NCI-H2196 (cell line): ENCODE measurements at regions not wholly inside any gene's neighbourhood (a gene's known extent, or its start where the extent isn't known, plus 50 kb on each side); places are given as distances from the start of the nearest gene placed in this dataset.
"Not testable (repeated sequence)": the region's sequence is repeated elsewhere in the genome, so short reads cannot be mapped to it uniquely, and the experiment has no call there.

ENCODE experiments used
- DNase-seq: peaks from one replicate; lab custom pipeline; 2025; ENCODE audit not compliant: unreplicated experiment; lab: John Stamatoyannopoulos, UW

DNA sequence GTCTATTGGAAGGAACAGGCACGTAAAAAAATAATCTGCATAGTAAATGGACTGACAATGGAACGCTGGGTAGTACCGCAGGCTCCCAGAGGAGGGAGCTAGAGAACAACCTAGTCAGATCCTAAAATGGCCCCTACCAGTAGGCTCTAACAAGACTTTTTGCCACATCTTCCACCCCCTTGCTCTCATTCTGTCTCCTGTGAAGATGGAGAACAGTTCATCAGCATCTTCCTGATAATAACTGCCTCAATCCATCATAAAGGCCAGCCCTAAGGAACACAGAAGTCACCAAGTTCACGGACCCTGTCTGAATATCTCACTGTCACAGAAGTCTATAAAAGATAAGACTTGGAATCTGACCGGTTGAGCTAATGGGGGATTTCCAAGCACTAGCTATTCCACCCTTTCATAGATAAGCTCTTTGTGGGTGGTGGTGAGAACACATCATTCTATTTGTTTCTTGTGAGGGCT lies 133.4 kb downstream of the SLC1A3 start:
- DNase-seq, result peak; percentile 75

DNA sequence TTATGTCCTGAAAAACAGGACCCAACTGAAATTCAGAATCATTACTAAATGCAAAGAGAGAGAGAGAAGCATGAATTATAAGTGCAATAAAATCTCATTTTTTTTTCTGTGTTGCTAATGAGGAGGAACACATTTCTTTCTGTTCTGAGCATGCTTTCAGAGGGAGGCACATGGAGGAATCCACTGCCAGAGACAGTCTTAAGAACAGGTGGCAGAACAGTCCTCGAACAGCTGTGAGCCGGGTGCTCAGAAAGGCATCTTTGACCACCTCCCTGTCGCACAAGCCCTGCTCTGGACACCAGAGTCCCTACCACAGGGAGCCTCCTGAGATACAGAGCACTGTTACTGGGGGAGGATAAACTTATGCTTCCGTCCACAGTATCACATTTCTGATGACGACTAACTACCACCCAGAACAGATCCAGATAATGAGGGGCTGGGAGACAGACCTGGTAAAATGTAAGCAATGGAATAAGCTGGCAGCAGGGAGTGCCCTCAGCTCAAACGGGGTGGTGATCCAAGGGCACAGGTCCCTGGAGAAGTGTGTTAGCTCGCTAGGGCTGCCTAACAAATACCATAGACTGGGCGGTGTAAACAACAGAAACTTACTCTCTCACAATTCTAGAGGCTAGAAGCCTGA lies 134.0 kb downstream of the SLC1A3 start:
- DNase-seq, result no peak

DNA sequence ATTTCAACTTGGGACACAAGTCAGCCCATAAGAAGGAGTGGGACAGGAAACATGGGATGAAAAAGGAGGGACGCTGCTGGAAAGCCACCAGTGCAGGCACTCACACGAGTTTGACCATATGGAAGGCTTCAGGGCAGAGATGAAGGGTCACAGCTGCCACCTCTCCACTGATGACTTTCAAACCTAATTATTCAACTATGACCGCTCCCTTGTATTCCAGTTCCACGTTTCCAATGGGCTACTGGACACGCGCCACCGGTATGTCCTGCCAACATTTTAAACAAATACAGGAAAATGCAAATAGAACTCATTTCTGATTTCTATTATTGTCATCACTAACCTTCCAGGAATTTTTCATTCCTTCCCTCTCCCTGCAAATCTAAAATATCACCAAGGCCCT lies 134.7 kb downstream of the SLC1A3 start:
- DNase-seq, result no peak

DNA sequence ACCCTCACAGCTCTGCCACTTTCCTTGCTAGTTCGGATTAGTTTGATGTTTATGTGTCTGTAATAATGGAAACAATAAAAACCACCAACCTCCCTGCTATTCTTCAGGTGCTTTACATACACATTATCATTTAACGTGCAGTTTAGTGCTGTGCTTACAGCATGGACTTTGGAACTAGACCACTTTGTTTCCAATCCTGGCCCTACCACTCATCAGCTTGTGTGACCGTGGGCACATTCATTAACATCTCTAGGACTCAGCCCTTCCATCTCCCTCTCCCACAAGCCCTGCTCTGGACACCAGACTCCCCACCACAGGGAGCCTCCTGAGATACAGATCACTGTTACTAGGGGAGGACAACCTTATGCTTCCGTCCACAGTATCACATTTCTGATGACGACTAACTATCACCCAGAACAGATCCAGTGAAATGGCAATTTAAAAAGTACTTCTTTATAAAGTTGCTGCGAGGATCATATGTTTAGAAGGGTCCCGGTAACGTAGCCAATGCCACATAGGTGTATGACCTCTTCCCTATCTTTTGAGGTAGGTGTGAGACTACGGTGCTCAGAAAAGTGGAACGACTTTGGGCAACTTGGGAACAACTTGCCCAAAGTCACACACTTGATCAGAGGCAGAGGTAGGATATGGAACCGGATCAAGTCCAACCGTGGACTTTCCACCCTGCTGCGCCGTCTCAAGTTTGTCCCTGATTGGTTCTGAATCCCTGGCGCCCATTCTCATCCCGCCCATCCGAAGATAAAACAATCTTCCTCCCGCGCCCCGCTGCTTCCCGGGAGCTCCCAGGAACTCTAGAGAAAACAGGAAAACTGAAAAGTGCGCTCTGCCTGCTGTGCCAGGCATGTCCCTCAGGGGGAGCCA lies 132.4 kb upstream of the NIPBL start:
- DNase-seq, result no peak

DNA sequence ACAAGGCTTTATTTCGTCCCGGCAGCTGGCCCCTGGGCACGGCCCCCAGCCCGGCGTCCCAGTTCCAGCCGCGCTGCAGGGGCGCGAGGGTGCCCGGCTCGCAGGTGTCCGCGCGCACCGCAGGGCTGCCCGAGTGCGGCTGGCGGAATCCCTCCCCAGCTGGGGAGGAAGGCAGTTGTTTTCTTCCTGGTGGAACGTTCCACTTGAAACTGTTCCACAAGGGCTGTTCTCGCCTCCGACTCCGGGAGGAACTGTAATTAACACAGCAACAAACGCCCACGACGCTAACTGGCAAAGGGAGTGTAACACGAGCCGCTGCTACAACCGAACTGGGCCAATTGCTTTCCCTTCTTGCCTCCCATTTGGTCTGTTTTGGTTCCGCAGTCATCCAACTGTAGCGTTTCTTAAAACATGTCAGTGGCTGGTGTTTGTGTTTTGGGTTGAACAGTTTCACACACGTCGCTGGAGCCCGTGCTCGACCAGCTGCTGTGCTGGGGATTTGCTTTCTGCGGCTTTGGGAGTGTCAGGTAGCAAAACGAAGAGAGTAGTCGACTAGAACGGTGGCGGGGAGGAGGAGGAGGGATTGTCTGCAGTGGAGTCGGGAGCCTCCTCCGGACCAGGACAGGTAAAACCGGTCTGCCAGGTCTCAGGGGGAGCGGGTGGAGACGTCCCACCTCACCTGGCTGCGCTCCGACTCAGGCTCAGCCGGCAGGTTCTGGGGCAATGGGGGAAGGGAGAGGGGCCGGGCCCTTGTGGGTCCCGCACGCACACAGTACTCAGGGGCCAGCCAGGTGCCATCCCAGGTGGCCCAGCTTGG lies 131.6 kb upstream of the NIPBL start:
- peak; percentile 85 for DNase-seq

DNA sequence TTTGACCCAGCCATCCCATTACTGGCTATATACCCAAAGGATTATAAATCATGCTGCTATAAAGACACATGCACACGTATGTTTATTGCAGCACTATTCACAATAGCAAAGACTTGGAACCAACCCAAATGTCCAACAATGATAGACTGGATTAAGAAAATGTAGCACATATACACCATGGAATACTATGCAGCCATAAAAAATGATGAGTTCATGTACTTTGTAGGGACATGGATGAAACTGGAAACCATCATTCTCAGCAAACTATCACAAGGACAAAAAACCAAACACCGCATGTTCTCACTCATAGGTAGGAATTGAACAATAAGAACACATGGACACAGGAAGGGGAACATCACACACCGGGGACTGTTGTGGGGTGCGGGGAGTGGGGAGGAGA lies 128.8 kb upstream of the NIPBL start:
- DNase-seq, result not testable (repeated sequence)

DNA sequence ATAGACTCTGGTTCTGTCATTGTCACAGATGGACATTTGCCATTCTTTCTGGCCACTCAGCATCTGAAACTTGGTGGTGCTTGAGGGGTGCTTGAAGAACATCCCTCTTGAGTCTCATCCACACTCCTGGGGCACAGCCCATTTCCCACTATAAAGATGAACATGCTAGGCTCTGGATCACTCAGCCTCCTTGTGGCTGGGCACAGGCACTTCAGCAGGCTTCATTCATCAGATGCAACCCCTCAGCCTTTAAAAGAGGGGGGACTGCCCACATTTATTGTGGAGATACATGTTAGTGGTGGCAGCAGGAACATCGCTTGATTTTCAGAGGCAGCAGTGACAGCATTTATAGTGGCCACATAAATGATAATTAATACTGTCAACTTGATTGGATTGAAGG lies 124.7 kb upstream of the NIPBL start:
- DNase-seq, result no peak

DNA sequence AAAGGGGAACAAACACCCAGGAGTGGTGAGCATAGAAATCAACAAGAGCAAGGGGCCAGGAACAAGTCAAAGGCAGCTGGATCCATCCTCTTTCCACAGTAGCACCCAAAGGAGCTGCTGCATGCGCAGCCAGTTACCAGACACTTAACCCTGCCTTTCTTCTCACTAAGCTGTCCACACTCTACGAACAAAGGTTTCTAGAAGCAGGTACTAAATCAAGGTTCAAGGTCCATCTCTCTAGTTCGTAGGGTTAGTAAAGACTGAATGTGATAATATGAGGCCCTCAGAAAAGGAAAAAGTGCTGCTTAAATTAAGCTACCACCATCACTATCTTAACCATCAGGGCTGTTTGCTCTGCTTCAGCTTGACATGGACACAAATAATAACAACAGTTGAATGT lies 121.2 kb upstream of the NIPBL start:
- DNase-seq, result no peak

DNA sequence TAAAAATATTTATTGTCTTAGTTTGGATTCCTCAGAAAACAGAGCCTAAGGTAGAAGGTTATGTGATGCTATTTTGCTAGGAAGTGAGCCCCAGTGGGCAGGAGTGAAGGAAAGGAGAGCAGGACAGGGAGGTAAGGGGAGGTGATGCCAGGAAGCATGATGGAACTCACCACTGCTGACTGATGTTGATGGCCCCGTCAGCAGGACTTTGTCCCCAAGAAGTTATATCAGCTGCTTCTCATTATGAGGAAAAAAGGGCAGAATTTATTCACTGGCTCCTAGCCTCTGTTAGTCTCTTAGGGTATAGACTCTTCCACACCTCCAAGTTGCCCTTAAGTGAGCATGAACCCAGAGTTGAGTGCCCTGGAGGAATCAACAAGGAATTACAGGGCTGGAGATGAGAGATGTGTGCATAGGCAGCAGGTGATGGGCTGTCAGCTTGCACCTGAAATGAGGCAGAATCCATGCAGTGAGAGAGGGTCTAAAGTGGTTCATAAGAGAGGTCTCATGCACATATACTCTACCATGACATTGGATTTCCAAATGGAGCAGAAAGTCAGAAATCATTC lies 120.6 kb upstream of the NIPBL start:
- DNase-seq, result no peak

DNA sequence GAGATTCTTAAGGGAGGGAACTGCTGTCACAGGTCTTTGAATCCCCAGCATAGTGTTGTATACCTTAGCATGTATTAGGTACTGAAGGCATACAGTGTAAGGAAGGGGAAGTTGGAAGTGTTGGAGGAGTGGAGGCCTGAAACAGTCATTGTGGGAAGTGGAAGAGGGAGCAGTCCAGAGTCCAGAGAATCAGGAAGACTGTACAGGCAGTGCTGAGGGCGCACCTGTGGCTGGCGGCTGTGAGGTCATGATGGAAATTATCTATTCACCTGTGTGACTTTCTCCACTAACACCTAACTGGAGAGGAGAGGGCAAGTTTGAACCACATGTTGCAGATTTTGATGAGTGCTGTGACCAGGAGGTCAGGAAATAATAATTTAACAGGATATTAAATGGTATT lies 119.7 kb upstream of the NIPBL start:
- DNase-seq, result no peak

DNA sequence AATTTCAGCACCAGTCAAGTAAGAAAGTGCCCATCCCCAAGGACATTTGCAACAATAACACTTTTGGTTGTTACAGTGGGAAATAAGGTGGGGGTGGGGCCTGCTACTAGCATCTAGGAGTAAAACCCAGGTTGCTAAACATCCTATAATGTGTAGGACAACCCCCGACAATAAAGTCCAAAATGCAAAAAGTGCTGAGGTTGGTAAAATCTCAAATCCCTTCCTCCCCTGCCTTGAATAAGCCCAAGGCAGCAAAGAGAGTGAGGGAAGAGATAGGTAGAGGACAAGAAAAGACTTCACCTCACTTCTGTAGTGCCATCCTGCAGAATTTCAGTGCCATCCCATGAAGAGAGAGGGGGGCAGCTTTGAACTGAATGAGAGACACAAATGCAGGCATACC lies 117.5 kb upstream of the NIPBL start:
- no peak for DNase-seq

DNA sequence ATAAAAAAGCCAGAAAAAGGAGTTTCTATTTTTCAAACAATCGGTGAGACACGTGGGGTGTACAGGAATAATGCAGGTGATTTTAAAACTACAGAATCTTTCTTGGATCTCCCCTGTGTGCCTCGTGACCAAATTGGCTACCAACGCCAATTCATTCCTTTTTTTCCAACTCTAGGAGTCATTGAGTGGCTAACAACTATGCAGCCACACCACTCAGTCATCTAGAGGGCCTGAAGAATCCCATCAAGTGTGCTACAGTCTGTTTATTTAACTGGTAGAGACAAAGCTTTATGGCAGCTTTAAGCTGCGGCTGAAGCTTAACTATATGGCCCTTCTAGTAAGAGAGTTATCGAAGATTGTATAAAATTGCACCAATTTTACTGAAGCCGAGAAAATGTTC lies 113.1 kb upstream of the NIPBL start:
- DNase-seq, result no peak

DNA sequence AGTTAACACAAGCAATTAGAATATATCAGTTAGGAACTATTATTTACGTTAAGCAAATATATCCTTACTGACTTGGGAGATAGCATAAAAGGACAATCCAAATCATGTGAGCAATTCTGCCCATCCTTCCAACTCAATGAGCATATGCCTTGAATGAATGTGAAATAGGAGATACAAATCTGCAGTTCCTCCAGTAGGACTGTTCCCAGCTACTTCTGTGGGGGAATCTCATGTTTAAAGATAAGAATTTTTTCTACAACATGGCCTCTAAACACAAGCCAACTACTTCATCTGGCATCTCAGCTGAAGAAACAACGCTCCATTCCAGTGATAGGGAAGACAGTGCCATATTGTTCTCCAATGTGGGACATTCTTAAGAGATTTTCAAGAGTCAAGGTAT lies 110.7 kb upstream of the NIPBL start:
- DNase-seq, result no peak

DNA sequence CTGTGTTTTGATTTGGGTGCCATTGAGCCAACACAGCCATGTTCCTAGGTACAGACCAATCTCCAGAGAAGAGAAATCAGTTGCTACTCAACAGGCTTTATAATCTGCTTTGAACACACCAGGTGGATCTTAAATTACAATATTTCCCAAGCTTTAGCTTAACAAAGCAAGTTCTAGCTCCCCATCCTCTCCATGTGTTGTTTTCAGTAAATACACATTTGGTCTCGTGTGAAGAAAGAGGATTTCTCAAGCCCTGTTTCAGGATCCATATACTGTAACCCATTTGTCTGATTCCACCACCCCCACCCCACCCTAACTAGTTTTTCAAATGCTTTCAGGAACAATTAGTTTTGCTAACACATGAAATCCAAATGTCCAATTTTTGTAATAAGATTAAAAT lies 109.6 kb upstream of the NIPBL start:
- DNase-seq, result no peak

DNA sequence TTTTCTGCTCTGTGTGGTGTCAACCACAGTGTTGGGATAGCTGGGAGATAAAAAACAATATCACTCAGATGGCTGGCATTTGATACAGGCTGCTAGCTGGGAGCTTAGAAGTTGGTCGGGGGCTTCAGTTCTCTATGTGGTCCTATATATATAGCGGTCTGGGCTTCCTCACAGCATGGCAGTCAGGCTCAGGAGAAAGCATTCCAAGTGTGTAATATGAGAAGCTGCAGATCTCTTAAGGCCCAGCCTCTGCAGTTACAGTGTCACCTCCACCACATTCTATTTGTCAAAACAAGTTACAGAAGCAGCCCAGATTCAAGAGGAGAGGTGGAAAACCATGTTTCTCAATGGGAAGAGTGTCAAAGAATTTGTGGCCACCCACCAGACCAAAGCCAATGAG lies 108.1 kb upstream of the NIPBL start:
- DNase-seq, result no peak

DNA sequence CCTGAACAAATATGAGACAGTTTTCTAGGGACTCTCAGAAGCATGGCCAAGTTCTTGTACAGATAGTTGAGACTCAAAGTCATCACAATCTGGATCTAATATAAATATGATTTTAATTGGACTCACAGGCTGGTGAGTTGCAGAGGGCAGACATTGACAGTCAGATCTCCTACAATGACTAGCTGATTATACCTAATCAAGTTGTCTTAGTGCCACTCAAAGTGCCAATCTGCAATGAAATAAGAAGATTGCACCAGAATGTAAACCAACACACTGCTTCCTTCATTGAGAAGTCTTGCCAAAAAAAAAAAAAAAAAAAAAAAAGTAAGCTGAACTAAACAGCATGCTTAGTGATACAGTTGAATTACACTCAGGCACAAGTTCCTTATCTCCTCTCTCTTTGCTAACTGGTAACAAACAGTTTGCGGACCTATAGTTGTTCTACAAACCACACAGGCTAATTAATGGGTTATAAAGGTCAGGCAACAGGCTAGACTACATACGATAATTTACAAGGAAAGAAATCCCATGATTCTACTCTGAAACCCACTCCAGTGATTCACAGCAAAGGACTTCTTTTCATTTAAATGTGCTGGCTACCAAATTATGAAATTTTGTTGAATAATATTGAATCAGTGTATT lies 107.3 kb upstream of the NIPBL start:
- DNase-seq, result no peak

DNA sequence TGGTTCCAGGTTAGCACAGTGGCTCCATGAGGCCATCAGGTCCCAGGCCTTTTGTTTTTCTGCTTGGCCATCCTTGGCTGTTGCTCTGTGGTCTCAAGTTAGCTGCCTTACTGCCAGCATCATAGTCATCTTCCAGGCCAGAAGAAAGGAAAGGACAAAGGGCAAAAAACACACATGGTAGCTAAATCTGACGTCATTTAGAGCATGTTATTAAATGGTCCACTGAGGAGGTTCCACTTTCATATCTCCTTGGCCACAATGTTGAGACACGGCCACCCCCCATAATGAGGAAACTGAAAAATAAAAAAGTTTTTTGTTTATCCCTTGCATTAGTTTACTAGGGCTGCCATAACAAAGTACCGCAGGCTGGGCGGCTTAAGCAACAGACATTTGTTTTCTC lies 106.4 kb upstream of the NIPBL start:
- DNase-seq, result no peak

DNA sequence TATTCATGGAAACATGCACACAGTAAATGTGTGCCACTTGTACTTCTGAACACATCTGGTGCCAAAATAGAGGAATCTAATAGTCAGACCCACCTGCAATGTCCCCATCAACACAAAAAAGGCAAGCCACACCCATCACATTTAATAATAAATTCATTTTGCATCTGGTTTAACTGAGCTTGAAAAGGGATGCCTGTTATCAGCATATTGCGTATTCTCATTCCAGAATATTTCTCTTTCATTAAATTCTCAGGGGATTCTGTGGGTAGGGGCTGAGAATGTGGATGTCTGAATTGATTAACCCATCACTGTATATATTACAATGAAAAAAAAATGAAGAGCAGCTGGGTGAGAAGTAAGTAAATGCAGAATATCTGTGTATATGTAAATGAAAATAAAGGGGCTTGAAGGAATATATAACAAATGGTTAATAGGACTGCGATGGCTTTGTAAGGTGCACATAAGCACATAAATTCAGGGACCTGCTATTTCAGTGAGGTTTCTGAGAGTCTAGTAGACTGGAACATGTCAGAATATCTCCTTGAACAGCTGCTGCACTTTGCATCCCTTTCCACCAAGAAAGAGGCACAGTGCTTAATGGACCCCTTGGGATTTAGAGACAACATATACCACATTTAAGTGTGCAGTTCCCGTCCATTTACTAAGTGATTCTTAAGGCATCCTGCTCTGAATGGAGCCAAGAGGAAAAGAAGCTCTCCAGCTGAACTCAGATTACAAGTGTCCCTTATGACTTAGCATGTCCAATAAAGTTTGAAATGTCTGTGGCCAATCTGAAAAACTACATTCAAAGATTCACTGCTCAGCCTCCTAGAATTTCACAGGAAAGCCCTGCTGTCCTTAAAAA lies 104.1 kb upstream of the NIPBL start:
- DNase-seq, result no peak

DNA sequence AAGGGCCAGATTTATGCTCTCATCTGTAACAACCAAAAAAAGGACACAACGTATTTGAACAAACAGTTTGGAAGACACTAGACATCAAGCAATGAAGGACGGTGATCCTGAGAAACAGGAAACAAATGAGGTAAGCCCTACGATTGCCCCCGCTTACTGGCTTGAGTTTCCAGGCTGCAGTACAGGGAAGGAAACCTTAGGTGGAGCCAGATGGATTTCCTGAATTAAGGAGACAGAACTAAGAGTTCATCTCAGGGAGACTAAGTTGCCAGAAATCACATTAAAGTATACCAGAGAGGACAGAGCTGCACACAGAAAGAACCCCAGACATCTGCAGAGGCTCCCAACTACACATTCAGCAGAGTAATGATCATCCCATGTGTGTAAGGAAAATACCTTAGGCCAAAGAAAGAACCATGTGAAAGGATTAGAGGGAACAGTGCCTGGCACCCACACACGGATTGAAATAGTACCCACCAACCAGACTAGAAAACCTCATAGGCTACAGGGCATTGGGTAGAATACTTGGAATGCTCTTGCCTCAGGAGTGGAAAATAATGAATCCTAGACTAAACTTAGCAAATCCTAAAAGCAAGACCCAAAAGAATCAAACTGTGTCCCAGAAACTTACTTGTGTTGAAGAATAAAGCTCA lies 99.3 kb upstream of the NIPBL start:
- no peak for DNase-seq
